GM12864 (cell line): ENCODE measurements at regions not wholly inside any gene's neighbourhood (a gene's known extent, or its start where the extent isn't known, plus 50 kb on each side); places are given as distances from the start of the nearest gene placed in this dataset.

ENCODE experiments used
- DNase-seq: peaks from one replicate; pipeline ENCODE4 v3.0.0-alpha.2; 2011; ENCODE audit warnings: low read depth
- H3K4me3 ChIP-seq: 2 replicates; pipeline ENCODE4 v1.5.1; 2011; ENCODE audit warnings: mild to moderate bottlenecking, low read depth, low read length, control low read depth
- CTCF ChIP-seq: IDR thresholded peaks from 2 replicates; pipeline ENCODE4 v1.5.1; 2011; ENCODE audit warnings: low read depth, mild to moderate bottlenecking, moderate library complexity, low read length, control low read depth, inconsistent platforms; ENCODE audit errors: missing control alignments

DNA sequence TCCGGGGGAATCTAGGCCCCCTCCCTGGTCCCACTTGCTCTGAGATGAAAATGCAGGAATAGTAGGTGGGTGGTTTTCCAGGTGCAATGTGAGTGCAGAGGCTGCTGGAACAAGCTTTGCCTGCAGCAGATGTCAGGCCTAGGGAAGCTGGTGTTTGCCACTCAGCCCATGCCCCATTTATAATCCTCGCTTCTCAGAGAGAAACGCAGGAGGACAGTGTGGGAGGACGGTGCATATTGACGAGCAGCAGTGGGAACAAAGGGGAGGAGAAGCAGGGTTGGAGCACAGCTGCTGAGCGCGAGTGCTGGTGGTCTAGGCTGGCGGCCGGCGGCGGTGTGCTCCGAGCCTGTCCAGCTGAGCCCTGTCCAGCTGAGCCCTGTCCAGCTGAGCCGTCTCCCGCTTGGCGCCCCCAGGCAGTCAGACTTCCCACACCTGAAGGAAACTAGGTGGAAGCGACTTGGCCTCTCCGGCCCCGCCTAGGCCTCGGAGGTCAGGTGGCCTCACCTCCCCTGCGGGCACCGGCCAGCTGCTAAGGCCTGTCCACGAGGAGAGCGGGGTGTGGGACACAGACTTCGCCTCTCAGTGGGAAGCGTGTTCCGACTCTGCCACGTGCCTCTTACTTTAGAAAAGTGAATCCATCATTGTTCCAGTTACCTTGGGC is 49.7 kb upstream of the FRMD1 start:
- TF ChIP-seq CTCF, result no peak
- DNase-seq, result no peak

More for the DNA sequence above, 49.7 kb upstream of the FRMD1 start:
- H3K4me3 ChIP-seq, result no peak overlapping the region
